Retinal pigment epithelial cell (primary cell): ENCODE measurements at regions not wholly inside any gene's neighbourhood (a gene's known extent, or its start where the extent isn't known, plus 50 kb on each side); places are given as distances from the start of the nearest gene placed in this dataset.
"Not testable (repeated sequence)": the region's sequence is repeated elsewhere in the genome, so short reads cannot be mapped to it uniquely, and the experiment has no call there.

Source experiments
- DNase-seq: peaks from one replicate; pipeline ENCODE4 v3.0.0-alpha.2; 2010; ENCODE audit warnings: low read depth
- H3K4me3 ChIP-seq: 2 replicates; pipeline ENCODE4 v1.5.1; 2011; ENCODE audit warnings: mild to moderate bottlenecking, low read length, control low read depth, moderate library complexity
- CTCF ChIP-seq: conservative IDR thresholded peaks from 2 replicates; pipeline ENCODE4 v1.5.1; 2011; ENCODE audit warnings: low read depth, low read length, control low read depth, inconsistent platforms

- H3K4me3 ChIP-seq: no peak overlapping the region
- no peak for DNase-seq
- TF ChIP-seq CTCF: peak; percentile 73
These were observed 295.3 kb upstream of the PMFBP1 start for GRCh38 chr16:72467157-72467759.

DNA sequence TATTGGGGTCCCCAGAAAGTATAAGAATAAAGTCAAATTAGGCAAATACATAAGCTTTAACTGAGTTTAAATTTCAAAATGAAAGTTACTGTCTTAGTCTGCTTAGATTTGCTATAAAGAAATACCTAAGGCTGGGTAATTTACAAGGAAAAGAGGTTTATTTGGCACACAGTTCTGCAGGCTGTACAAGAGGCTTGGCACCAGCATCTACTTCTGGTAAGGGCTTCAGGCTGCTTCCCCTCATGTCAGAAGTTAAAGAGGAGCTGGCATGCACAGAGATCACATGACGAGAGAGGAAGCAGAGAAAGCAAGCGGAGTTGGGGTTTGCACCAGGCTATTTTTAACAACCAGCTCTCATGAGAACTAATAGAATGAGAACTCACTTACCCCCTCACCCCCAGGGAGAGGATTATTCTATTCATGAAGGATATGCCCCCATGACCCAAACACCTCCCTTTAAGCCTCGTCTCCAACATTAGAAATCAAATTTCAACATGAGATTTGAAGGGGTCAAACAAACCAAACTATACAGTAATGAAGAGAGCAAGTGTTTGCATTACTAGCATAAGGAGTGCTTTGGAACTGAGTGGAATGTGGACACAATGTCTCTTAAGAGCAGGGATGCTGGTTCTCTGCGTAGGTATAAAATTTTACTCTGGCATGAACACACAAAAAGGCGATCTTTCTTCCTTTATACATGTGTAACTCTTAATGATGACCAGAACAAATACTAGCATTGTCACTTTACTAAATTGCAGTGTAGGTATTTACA, 292.8 kb upstream of the PMFBP1 start:
- no peak for DNase-seq
- H3K4me3 ChIP-seq: no peak overlapping the region
- TF ChIP-seq CTCF: no peak

DNA sequence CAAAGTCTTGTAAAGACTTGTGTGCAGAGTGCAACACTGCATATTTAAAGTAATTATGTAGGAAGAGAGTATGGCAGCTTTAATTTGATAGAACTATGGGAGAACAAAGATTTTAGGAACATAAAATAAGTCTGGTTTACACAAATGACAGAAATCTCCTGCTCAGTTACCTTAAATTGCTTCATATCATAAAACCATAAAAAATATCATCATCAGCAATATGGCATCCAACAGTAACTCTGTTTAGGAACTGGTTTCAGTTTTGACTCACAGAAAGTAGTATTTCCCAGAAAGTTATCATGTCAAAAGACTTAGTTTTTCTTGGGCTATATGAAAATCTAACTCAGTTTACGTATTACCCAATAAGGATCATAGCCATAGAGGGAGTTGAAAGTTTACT, 292.1 kb upstream of the PMFBP1 start:
- H3K4me3 ChIP-seq: no peak overlapping the region
- TF ChIP-seq CTCF: no peak
- DNase-seq: no peak

DNA sequence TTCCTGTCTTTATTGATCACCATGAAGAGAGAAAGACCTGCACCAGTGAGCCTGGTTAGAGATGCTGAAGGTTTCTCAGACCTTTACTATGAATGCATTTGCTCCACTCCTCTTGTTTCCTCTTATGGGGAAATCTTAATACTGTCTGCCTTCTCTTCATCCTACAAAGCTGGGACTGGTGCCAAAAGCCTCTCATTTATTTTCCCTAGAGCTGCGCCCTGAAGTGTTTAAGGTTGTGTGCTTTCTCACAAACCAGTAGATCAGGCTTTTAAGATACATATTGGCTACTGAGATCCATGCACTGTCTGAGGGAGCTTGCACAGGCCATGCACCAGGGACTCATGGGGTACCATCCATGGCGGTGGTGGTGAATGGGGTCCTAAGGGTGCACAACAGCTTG, 286.1 kb upstream of the PMFBP1 start:
- TF ChIP-seq CTCF: no peak
- DNase-seq: no peak
- H3K4me3 ChIP-seq: no peak overlapping the region

- no peak for DNase-seq
- no peak overlapping the region for H3K4me3 ChIP-seq
- no peak for TF ChIP-seq CTCF
These were observed 285.4 kb upstream of the PMFBP1 start for GRCh38 chr16:72457243-72457940.

DNA sequence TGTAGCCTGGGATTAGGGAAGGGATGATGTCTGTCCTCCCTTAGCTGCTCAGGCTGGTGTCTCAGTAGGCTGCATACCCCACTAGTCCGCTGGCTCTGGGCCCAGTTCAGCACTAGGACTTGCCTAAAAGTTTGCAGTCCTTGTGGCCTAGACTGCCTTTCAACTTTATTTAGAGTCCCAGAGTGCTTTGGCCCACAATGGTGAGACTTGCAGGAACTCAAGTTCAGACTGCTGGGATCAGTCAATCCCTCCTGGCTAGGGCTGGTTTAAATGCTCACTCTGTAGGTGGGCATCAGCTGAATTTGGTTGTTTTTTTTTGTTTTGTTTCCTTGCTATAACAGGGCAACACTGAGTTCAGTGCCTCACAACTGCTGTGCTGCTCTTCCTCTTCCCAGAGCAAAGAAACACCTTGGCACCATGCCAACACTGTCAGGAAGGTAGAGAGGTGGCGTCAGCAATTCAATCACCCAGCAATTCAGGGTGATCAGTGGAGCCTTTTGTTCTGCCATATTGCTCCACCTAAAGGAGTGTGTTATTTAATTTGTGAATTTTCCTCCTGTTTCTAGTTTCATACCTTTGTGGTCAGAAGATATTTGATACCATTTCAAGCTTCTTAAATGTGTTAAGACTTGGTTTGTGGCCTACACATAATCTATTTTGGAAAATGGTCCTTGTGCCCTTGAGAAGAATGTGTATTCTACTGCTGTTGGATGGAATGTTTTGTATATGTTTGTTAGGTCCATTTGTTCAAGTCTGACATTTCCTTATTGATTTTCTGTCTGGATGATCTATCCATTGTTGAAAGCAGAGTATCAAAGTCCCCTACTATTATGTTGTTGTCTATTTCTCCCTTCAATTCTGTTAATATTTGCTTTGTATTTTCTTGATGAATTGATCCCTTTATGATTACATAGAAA, 284.0 kb upstream of the PMFBP1 start:
- TF ChIP-seq CTCF: no peak
- DNase-seq: no peak
- H3K4me3 ChIP-seq: no peak overlapping the region

DNA sequence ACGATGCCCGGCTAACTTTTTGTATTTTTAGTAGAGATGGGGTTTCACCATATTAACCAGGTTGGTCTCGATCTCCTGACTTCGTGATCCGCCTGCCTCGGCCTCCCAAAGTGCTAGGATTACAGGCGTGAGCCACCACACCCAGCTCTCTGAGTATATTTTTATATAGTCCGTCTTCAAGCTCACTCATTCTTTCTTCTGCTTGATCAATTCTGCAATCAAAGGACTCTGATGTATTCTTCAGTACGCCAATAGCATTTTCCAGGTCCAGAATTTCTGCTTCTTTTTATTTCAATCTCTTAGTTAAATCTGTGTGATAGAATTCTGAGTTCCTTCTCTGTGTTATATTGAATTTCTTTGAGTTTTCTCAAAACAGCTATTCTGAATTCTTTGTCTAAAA, 281.9 kb upstream of the PMFBP1 start:
- not testable (repeated sequence) for DNase-seq, H3K4me3 ChIP-seq
